ENCODE measurements at regions not wholly inside any gene's neighbourhood (a gene's known extent, or its start where the extent isn't known, plus 50 kb on each side); places are given as distances from the start of the nearest gene placed in this dataset.
"Not testable (repeated sequence)": the region's sequence is repeated elsewhere in the genome, so short reads cannot be mapped to it uniquely, and the experiment has no call there.

DNA sequence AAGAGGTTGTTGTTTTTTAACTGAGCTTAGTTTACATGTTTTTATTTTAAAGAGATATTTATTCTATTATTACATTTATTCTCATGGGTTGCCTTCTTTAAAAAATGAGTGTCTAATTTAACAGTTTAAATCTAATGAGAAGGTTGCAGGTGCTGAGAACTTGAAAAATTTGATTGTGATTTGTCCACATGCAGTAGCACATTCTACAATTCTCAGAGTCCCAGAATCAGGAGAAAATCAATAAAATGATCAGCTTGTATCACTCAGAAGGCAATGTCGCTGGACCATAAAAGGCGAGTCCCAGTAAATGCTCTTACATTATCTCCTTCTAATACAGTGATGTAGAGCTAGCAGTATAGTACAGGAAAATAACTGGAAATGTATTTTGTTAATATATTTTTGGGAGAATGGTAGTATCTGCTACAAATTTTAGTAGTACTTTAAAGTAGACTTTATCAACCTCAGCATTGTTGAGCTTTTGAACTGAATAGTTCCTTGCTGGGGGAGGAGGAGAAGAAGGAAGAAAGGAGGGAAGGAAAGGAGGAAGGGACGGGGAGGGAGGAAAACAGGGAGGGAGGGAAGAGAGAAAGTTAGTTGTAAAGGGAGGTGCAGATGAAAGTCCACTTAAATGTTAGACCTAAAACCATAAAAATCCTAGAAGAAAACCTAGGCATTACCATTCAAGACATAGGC, 458.0 kb downstream of the DOK5 start:
- no peak for DNase-seq (ENCODE audit: low spot score)

DNA sequence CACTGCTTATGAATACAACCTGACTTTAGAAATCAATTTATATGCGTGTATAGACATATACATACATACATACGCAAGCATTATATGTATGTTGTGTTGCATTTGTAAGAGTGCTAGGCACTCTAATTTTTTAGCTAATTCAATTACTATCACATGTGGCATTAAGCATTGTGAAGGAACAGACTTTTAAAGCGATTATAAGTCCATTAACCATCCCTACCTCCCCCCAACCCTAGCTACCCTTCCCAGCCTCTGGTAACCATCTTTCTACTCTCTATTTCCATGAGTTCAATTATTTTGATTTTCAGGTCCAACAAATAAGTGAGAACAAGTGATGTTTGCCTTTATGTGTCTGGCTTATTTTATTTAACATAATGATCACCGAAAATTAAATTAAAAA, 453.8 kb downstream of the DOK5 start:
- DNase-seq (ENCODE audit: low spot score) = no peak

DNA sequence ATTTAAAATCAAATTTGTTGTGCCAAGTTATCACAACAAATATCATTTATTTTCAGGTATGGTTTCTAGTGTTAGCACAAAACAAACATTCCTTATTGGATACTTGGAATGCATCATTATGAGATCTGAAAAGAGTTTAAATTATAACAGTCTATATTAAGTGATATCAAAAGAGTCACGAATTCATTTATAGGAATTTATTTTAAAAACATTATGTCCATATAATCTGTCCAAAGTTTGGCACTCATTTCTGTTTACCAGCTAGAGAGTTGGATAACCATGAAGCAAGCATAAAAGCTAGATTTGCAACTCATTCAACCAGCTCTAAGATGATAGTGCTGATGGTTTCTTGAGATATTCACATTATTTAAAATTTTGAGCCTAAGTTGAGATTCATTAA, 453.2 kb downstream of the DOK5 start:
- no peak for DNase-seq (ENCODE audit: low spot score)

DNA sequence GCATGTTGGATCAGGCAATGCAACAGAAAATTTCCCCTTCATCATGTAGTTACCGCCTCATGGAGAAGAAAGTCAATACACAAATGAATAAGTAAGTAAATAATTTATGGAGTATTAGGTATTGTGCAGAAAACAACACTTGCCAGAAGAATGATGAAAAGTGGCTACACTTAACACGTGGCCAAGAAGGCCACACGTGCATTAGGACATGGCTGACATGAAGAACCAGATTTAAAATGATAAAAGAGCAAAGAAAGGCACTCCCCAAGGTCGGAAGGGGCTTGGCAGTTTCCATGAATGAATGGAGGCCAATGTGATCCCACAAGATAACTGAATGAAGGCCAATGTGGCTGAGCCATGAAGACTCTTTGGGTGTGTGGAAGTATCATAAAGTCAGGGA, 447.2 kb downstream of the DOK5 start:
- DNase-seq (ENCODE audit: low spot score) = no peak

DNA sequence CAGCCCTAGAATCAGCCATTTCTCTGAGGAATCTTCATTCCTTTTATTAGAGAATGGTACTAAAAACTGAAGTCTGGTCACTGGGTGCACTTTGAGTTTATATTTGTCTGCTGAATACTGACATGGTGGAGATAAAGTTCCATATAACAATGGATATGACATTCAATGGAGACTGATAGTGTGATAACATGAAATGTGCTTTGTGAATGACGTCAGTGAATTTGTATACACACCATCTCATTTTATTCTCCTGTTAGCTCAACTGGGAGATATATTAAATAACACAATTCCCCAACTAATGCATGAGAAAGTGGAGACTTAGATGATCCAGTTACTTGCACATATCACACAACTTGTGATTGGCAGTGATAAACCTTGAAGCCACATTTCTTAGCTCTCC, 446.7 kb downstream of the DOK5 start:
- DNase-seq (ENCODE audit: low spot score) = no peak

DNA sequence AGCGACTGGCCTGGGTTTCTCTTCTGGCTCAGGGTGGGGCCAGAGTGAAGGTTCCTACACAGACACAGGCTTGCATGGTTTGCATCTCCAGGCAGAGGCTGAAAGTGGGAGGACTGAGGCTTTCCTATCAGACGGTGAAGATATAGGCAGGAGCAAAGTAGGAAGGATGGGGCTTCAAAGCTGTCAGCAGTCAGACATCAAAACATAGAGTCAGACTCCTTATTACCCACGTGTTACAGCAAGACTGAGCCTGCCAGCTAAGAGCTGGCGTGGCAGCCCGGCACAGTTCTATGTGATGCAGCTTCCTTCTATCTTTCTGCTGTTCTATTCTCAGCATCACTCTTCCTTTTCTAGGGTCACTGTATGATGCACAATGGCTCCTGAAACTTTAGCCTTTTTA, 445.1 kb downstream of the DOK5 start:
- no peak for DNase-seq (ENCODE audit: low spot score)

DNA sequence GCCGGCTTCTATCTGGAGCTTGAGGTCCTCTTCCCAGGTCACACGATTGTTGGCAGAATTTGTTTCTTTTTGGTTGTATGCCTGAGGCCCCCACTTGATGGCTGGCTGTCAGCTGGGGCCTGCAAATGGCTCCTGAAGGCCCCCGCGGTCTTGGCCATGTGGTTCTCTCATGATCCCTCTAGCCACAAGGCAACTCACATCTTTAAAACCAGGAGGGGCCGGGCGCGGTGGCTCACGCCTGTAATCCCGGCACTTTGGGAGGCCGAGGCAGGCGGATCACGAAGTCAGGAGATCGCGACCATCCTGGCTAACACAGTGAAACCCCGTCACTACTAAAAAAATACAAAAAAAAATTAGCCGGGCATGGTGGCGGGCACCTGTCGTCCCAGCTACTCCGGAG, 443.6 kb downstream of the DOK5 start:
- DNase-seq (ENCODE audit: low spot score) = not testable (repeated sequence)

DNA sequence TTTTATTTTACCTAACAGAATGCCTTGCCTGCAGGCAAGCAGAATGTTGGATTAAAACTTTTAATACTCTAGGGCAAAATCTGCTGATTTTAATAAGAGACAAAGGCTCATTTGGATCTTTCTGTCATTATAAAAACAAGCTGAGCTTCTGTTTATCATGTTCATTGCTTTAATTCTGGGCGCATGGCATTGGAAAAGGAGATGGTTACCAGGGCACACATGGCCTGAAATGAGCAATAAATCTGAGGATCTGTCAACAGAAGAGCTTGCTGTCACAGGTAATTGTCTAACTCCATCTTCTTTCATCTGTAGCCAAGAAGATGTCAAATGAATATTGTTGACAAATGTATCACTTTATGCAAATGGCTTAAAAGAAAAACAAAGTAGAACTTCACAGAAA, 439.6 kb downstream of the DOK5 start:
- DNase-seq (ENCODE audit: low spot score) = no peak

DNA sequence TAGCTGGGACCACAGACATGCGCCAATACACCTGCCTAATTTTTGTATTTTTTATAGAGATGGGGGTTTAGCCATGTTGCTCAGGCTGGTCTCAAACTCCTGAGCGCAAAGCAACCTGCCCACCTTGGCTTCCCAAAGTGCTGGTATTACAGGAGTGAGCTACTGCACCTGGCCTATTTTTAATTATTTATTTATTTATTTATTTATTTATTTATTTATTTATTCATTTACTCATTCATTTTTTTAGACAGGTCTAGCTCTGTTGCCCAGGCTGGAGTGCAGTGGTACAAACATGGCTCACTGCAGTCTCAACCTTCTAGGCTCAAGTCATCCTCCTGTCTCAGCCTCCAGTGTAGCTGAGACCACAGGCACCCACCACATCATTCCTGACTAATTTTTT, 434.3 kb downstream of the DOK5 start:
- DNase-seq (ENCODE audit: low spot score) = no peak

DNA sequence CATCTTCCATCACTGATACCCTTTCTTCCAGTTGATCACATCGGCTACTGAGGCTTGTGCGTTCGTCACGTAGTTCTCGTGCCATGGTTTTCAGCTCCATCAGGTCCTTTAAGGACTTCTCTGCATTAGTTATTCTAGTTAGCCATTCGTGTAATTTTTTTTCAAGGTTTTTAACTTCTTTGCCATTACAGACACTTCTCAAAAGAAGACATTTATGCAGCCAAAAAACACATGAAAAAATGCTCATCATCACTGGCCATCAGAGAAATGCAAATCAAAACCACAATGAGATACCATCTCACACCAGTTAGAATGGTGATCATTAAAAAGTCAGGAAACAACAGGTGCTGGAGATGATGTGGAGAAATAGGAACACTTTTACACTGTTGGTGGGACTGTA, 430.7 kb downstream of the DOK5 start:
- not testable (repeated sequence) for DNase-seq (ENCODE audit: low spot score)

DNA sequence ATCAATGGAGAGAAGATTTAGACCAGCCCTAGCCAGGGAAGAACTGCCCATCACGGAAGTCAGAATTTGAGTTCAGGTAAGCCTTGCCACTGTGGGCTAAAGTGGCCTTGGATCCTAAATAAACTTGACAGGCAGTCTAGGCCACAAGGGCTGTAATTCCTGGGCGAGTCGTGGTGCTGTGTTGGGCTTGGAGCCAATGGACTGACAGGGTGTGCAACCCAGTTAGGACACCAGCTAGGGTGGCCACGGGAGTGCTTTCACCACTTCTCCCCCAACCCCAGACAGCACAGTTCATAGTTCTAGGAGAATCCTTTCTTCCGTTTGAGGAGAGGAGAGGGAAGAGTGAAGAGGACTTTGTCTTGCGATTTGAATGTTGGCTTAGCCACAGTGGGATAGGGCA, 422.4 kb downstream of the DOK5 start:
- DNase-seq (ENCODE audit: low spot score) = no peak

DNA sequence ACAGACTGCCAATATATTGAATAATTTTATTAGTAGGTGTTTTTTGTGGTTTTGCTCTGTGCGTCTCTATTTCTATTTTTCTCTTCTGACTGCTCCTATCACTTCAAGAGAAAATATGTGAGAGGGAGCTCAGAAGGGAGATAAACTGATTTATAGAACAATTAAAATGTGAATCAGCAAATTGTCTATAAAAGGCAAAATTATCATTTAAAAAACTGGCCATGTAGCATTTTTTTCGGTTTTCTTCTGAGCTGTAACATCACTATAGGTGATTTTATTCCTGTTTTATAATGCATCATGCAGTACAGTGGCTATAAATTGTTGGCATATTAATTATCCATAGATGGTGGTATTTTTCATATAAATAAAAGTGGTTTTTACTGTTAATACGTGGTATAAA, 416.5 kb downstream of the DOK5 start:
- DNase-seq (ENCODE audit: low spot score) = no peak

DNA sequence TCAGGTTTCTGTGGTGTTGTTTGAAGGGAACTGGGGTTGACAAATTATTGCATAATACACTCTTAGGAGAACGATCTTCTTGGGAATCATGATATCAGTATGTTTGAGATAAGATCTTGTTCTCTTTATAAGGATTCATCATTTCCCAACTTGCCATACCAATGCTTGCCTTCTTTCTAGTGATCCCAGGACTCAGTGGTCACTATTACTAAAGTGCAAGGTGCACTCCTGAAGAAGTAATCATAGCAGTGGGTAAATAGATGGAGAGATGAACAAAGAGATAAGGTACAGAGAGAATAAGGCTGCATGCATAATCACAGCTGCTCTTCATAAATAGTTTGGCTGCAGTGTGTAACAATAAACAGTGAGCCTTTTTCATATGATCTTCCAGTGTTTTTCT, 404.0 kb downstream of the DOK5 start:
- DNase-seq (ENCODE audit: low spot score) = no peak

DNA sequence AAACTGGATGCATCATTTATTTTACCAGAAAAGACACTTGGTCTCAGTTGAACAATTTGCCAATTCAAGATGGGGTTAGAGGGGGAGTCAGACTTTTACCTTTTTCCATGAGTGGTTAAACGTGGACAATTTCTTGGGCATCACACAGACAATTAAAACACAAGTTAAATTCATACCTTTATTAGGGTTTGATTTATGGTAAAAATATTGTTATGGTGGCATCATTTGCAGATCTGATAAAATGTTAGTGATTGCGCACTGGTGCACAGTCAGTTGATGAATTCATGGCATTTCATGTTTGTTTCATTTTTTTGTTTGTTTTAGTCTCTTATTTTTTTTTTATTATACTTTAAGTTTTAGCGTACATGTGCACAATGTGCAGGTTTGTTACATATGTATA, 399.9 kb downstream of the DOK5 start:
- no peak for DNase-seq (ENCODE audit: low spot score)

DNA sequence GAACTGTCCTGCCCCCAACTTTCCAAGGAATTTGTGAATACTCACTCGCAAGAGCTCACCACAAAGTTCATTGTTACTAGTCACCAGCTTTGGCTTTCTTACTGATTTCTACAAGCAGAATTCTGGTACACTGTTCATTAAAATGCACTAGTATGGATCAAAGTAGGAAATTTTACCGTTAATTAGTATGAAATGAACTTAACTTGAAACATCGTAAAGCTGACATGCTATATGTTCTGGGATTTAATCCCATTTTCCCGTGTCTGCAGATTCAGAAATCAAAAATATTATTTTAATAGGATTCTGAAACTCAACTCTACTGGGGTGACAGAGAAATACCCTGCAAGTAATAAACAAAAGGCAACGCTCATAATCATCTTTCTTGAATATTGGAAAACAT, 399.3 kb downstream of the DOK5 start:
- no peak for DNase-seq (ENCODE audit: low spot score)

DNA sequence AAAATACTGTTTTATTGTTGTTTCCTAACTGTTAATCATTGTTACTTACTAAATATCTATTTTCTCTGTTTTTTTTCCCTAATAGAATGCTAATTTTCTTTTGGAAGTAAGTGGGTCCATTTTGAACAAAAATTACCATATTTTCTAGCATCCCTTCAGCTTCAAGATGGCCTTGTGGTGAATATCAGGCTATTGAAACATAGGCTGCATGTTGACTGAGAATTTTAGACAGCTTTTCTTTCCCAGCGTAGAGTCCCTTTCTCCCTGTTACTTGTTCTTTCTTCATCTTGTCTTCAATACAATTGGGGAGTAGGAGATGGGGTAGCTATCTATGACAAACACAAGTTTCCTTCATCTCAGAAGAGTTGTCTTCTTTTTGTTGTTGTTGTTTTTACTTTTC, 397.0 kb downstream of the DOK5 start:
- no peak for DNase-seq (ENCODE audit: low spot score)

DNA sequence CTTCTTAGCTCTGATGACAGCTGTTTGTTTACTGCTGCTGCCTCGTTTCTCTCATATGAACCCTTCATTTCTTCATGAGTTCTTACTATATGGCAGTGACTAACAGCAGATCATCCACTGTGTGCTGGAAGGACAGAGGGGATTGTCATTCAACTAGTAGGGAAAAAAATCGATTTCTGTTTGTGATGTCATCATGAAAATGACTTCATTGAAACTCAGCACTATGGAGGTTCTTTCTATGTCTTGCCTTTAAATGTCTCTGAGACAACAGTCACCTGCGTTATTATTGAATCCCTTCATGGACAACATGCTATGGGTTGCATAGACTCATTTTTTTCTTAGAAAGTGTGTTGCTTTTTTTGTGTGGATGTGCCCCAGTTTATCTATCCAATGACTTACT, 394.4 kb downstream of the DOK5 start:
- no peak for DNase-seq (ENCODE audit: low spot score)

DNA sequence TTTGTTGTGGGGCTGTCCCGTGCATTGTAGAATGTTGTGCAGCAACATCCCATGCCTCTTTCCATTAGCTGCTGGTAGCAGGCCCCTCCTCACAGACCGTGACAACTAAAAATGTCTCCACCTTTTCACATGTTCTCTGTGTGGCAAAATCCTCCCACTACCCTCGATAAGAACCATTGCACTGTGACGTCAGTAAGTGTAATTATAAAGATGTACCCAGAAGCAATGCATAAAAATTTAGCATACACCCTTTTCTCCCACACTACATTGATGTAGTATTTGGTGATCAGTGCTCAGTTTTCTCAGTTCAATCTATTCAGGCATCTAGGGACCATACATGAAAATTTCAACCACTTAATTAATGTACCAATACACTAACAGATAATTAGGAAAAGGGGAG, 389.9 kb downstream of the DOK5 start:
- DNase-seq (ENCODE audit: low spot score) = no peak

DNA sequence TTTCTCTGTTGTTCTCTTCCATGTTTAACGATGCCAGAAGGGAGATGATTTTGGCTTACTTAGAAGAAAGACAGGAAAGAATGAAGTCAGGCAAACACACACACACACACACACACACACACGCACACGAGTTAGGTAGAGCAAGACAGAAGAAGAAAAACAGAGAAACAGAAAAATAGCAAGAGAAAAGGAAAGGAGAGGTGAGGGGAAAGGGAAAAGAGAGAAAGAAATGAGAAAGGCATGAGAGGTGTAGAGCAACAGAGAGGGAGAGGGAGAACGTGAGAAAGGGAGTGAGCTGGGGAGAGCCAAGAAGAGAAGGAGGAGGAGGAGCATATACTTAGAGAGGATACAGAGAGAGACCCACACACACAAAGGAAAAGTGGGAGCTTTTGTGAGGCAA, 385.3 kb downstream of the DOK5 start:
- no peak for DNase-seq (ENCODE audit: low spot score)

DNA sequence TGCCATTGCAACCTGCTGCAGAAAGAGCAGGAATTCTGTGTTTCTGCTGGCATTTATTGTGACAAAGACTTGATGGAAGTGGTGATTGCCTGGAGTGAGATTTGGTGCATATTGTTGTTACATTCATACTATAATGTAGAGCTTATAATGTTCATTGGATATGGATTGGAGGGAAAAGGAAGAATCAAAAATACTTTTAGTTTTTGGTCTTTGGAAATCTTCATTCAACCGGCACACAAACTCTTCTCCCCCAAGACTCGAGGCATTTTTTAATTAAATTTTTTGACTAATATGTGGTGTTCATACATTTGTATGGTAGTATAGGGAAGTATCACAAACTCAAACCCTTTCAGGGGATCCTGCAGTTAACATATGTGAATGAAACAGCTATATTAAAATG, 380.8 kb downstream of the DOK5 start:
- no peak for DNase-seq (ENCODE audit: low spot score)

DNA sequence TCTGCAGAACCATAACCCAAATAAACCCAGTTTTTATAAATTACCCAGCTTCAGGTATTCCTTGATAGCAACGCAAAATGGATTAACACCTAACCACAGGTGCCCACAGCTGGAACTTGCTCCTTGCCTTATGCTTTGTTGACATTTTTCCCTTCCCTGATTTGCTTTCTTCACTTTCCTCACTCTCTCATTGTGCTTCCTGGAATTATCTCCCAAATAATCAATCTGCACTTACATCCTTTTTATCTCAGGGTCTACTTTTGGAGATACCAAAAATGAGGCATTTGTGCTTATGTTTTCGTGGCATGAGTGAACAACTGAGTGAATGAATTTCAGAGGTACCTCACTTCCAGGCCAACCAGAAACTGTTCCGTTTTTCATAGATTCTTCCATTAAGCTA, 374.3 kb downstream of the DOK5 start:
- DNase-seq (ENCODE audit: low spot score) = no peak

DNA sequence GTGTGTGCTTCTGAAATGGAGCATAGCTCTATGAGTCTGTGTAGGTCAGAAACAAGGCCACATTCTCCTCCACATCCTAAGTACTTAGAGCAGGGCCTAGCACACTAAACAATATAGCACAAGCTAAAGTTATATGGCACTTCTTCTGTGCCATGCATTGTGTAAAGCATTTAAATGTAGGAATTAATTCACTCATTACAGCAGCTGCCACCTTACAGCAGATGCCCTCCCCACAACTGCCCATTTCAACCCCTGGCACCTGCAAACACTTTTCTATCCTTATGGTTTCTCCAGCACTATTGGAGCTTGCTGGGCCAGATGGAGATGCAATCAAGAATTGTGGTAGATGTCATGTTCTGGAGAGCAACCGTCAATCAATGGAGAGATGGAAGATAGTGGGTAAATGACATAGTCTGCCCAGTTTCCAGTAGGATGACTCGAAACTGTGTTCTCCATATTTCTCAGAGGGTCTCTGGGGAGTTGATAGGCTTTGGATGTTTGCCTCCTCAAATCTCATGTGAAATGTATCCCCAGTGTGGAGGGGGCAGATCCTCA, 373.7 kb downstream of the DOK5 start:
- DNase-seq (ENCODE audit: low spot score) = no peak

DNA sequence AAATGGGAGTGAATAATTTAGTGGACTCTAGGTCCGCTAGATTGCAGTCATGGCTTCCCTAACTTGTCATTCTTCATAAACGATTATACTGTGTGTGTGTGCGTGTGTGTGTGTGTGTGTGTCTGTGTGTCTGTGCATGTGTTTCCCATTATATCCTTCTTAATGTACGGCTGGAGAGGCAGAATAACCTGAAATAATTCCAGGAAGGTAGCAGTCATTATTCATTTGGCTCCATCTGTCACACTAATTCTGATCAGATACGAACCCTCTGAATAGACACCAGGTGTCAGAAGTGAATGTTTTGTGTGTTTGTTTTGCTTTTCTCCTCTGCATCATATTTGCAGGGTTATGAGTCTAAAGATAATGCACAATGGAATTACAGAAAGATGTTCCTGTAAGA, 372.9 kb downstream of the DOK5 start:
- DNase-seq (ENCODE audit: low spot score) = no peak

DNA sequence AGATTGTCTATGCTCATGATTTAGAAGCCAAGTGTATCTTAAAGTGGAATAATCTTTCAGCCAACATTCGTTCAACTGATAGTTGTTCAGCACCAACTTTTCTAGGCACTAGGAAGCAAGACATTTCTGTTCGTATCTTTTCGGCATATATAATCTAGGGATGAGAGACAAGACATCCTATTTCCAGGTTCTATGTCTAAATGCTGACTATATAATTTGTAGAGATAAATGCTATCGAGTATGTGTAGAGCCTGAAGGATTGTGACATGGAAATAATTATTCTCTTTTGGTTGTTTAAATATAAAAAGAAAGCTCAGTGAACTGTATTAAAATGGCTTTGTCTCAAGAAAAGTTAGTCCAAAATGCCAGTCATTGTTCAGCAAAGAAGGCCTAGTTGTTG, 371.6 kb downstream of the DOK5 start:
- DNase-seq (ENCODE audit: low spot score) = no peak

DNA sequence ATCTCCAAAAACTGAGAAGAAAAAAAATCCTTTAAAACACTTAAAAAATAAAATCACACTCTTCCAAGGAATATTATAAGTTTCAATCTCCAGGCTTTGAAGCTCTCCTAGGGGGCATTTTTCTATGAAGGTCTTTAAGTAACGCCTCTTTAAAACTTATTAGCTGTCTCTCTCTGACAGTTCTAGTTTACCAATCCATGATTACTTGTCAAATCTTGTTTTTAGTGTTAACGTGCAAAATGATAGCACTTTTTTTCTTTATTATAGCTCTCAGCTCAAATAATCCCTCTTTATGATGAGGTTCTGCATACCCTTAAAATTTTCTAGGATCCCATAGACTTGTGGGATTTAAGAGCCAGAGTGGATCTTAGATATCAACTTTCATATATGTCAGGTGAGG, 369.0 kb downstream of the DOK5 start:
- DNase-seq (ENCODE audit: low spot score) = no peak
